ENCODE measurements at regions not wholly inside any gene's neighbourhood (a gene's known extent, or its start where the extent isn't known, plus 50 kb on each side); places are given as distances from the start of the nearest gene placed in this dataset.

- Histone ChIP-seq H3K27me3 (replicated peaks; ENCODE audit: insufficient read depth) (no peaks in the 10 kb centered on the region), H3K4me1 (ENCODE audit: control insufficient read depth in 1 of 2, low read depth in 2 of 2) (no peaks in the 10 kb centered on the region), H3K4me3 (no peak overlapping the region), H3K9me3 (no peaks in the 10 kb centered on the region), H3K36me3 (no peaks in the 10 kb centered on the region), H3K27ac (no peak overlapping the region)
- TF ChIP-seq CTCF (IDR thresholded peaks at IDR 0.05): no peak
- DNase-seq (ENCODE audit: low spot score): no peak
- ATAC-seq (ENCODE audit: insufficient number of reproducible peaks, low FRiP score, low read depth): no peak
These were observed 252.9 kb upstream of the DCC start for GRCh38 chr18:52087140-52087539.

DNA sequence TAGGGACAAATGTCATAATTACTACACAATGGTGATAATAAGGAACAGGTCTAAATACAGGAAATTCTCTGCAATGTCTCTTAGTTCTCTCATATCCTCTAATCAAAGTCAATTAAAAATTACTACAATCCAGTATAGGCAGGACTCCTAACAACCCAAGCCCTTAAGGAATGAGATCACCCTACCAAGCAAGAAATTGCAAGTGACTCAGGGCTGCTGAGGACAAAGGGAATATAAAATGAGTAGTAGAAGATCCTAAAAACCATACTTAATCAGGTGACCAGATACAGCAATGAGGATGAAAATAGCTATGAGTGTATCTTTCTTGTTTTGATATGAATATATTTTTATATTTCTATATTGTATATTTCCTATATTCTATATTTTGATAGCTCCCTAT is 250.0 kb upstream of the DCC start:
- TF ChIP-seq CTCF (IDR thresholded peaks at IDR 0.05): no peak
- ATAC-seq (ENCODE audit: insufficient number of reproducible peaks, low FRiP score, low read depth) (no peak), DNase-seq (ENCODE audit: low spot score) (no peak)
- Histone ChIP-seq H3K4me3 (no peak overlapping the region), H3K4me1 (ENCODE audit: control insufficient read depth in 1 of 2, low read depth in 2 of 2) (no peaks in the 10 kb centered on the region), H3K27ac (no peak overlapping the region), H3K36me3 (no peaks in the 10 kb centered on the region), H3K27me3 (replicated peaks; ENCODE audit: insufficient read depth) (no peaks in the 10 kb centered on the region), H3K9me3 (no peaks in the 10 kb centered on the region)

DNA sequence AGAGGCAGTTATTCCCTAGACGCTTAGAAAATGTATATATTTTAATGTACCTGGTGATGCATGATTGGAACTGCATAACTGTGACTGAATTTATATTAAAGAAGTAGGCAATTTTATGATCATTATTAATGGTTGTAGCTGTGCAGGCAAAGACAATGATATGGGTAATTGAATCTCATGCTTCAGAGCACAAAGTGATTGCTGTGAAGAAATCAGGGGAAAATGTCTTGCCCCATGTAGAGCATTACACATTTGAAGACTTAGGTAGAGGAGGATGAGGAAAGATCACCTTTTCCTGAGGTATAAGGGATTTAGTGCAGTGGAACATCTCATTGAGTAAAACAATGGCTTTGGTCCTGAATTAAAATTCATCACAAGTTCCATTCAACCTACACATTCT is 246.8 kb upstream of the DCC start:
- no peaks in the 10 kb centered on the region for H3K36me3 ChIP-seq
- no peak for DNase-seq (ENCODE audit: low spot score)
- no peak overlapping the region for H3K4me3 ChIP-seq
- H3K9me3 ChIP-seq: no peaks in the 10 kb centered on the region
- H3K27ac ChIP-seq: no peak overlapping the region
- no peak for ATAC-seq (ENCODE audit: insufficient number of reproducible peaks, low FRiP score, low read depth)
- no peak for TF ChIP-seq CTCF (IDR thresholded peaks at IDR 0.05)
- H3K4me1 ChIP-seq (ENCODE audit: control insufficient read depth in 1 of 2, low read depth in 2 of 2): no peaks in the 10 kb centered on the region
- no peaks in the 10 kb centered on the region for H3K27me3 ChIP-seq (replicated peaks; ENCODE audit: insufficient read depth)

DNA sequence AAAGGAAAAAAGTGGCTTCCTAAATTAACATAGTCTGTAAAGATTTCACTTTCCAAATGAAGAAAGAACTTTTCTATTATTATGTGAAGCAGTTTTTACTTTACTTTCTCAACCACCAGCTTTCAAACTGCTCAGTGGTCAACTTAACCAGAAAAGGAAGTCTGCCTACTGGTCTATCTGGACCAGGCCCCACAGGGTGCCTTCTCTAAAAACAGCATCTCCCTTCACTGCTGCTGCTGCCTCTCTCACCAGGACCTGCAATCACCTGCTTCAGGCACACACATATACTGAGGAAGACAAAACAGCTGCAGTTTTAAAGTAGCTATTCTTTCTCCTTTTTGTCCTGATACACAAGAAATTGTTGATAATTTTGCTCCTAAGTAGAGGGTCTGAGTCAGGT is 221.3 kb upstream of the DCC start:
- Histone ChIP-seq H3K4me1 (ENCODE audit: control insufficient read depth in 1 of 2, low read depth in 2 of 2) (no peaks in the 10 kb centered on the region), H3K9me3 (no peaks in the 10 kb centered on the region), H3K27me3 (replicated peaks; ENCODE audit: insufficient read depth) (no peaks in the 10 kb centered on the region), H3K27ac (no peak overlapping the region), H3K4me3 (no peak overlapping the region), H3K36me3 (no peaks in the 10 kb centered on the region)
- ATAC-seq (ENCODE audit: insufficient number of reproducible peaks, low FRiP score, low read depth) (no peak), DNase-seq (ENCODE audit: low spot score) (no peak)
- no peak for TF ChIP-seq CTCF (IDR thresholded peaks at IDR 0.05)

DNA sequence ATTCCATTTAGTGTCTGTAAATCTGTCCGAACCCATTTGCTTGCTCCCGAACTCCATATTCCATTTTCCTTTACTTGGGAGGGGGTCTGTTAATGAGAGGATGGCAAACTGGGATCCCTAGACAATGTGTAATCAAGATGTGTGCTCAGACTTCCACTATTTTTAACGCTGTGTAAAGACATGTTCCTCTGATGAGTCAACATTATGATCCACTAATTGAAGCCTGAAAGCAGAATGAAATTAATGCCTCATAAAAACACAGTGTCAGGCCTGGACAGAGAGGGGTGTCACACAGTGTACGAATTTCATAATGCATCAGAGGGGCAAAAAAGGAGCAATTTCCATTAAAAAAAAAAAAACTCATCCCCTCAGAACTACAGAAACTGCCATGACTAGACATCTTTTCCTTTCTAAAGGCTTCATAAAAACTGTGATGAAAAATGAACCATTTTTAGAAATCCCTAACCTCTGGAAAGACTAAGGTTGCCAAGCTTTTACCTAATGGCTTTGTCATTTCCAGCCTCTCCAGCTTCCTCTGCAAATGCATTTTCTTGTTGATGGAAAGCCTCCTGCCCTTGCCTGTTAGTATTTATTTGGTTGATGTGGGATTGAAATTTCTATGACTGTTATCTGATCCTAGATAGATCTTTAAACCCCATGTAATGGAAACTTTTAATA is 209.2 kb upstream of the DCC start:
- Histone ChIP-seq H3K4me1 (ENCODE audit: control insufficient read depth in 1 of 2, low read depth in 2 of 2) (no peaks in the 10 kb centered on the region), H3K4me3 (no peak overlapping the region), H3K27me3 (replicated peaks; ENCODE audit: insufficient read depth) (no peaks in the 10 kb centered on the region), H3K9me3 (no peaks in the 10 kb centered on the region), H3K36me3 (no peaks in the 10 kb centered on the region), H3K27ac (no peak overlapping the region)
- no peak for TF ChIP-seq CTCF (IDR thresholded peaks at IDR 0.05)
- no peak for ATAC-seq (ENCODE audit: insufficient number of reproducible peaks, low FRiP score, low read depth)
- no peak for DNase-seq (ENCODE audit: low spot score)

Measured in thoracic aorta (tissue), 2 donors.